Gastrocnemius medialis (tissue), 4 donors: ENCODE measurements at regions not wholly inside any gene's neighbourhood (a gene's known extent, or its start where the extent isn't known, plus 50 kb on each side); places are given as distances from the start of the nearest gene placed in this dataset.

Source experiments
- ATAC-seq, 2 donors: fragments of 150-250 bp; one replicate each; pipeline ENCODE4 v1.9.1; 2016
- DNase-seq, 2 donors: peaks; one replicate each; pipeline ENCODE4 v3.0.0-alpha.2; 2019
- H3K27ac ChIP-seq, 4 donors: fragments of 200-600 bp; sonication (generic); 1 replicate in 1 of 4; 2 replicates in 3 of 4; pipeline ENCODE4 v1.5.1; 2016 to 2018; ENCODE audit warnings: mild to moderate bottlenecking in 2 of 4, moderate library complexity in 1 of 4
- H3K27me3 ChIP-seq, 3 donors: fragments of 200-600 bp; sonication (generic) in 2 of 3; 1 replicate in 1 of 3; 2 replicates in 2 of 3; pipeline versions ENCODE4 v1.5.1 to v1.6.0; 2016 to 2019; ENCODE audit warnings: mild to moderate bottlenecking in 1 of 3, moderate library complexity in 1 of 3
- H3K36me3 ChIP-seq, 2 donors: fragments of 200-600 bp; sonication (generic) in 1 of 2; one replicate each; pipeline ENCODE4 v1.5.1; 2017 to 2018
- H3K4me1 ChIP-seq, 2 donors: fragments of 200-600 bp; sonication (generic) in 1 of 2; one replicate each; pipeline ENCODE4 v1.5.1; 2016 to 2017; ENCODE audit warnings: mild to moderate bottlenecking in 2 of 2
- H3K4me3 ChIP-seq, 4 donors: fragments of 200-600 bp; sonication (generic) in 3 of 4; 1 replicate in 1 of 4; 2 replicates in 3 of 4; pipeline ENCODE4 v1.5.1; 2016 to 2019; ENCODE audit warnings: mild to moderate bottlenecking in 2 of 4
- H3K9me3 ChIP-seq, 3 donors: fragments of 200-600 bp; sonication (generic) in 2 of 3; 1 replicate in 1 of 3; 2 replicates in 2 of 3; pipeline ENCODE4 v1.5.1; 2016 to 2019
- CTCF ChIP-seq, 5 experiments: fragments of 450-650 bp in 3 of 5; fragments of 200-600 bp in 2 of 5; sonication (generic) in 2 of 5; IDR thresholded peaks in 4 of 5; conservative IDR thresholded peaks in 1 of 5; 1 replicate in 4 of 5; 2 replicates in 1 of 5; pipeline ENCODE4 v1.5.1; 2016 to 2019; ENCODE audit warnings: antibody characterized with exemption in 5 of 5, mild to moderate bottlenecking in 3 of 5, moderate library complexity in 3 of 5
- POLR2A ChIP-seq, 2 donors: fragments of 450-650 bp; IDR thresholded peaks; one replicate each; pipeline ENCODE4 v1.6.1; 2017; ENCODE audit warnings: antibody characterized with exemption in 2 of 2, mild to moderate bottlenecking in 2 of 2, moderate library complexity in 2 of 2
- in situ Hi-C, 4 donors: fragments of 200-750 bp; cut with MboI; loops; one replicate each; pipeline versions ENCODE4 v1.15.0 to v1.8.0; 2017; ENCODE audit warnings: low sequenced_read_pairs in 4 of 4
- intact Hi-C: fragments of 100-400 bp; cut with DNase I; formaldehyde crosslinking; loops from one replicate; pipeline ENCODE4 v1.15.1; 2023; ENCODE audit warnings: low total_unique reads

DNA sequence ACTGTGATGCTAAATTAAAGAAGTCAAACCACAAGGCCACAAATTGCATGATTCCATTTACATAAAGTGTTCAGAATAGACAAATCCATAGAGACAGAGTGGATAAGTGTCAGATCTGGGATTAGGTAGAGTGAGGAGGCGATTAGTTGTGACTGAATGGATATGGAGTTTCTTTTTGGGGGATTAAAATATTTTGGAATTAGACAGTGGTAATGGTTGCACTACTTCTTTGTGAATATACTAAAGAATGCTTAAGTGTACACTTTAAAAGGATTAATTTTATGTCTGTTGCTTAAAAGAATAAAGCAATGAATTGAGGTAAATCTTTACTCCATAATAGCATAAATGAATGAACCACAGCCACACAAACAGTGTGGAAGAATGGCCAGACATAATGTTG is 175.5 kb upstream of the CADM2 start:
- no peak for ATAC-seq
- no peak for TF ChIP-seq POLR2A (IDR thresholded peaks at IDR 0.05)
- no peak for TF ChIP-seq CTCF (IDR thresholded peaks at IDR 0.05 in 4 of 5, conservative IDR thresholded peaks at IDR 0.05 in 1 of 5)
- H3K4me1 ChIP-seq, result no peaks in the 10 kb centered on the region
- H3K36me3 ChIP-seq, result no peaks in the 10 kb centered on the region
- in situ Hi-C loops, result no loop called here
- no peak overlapping the region for H3K4me3 ChIP-seq
- H3K9me3 ChIP-seq, result no peaks in the 10 kb centered on the region
- H3K27ac ChIP-seq, result no peak overlapping the region
- intact Hi-C loops, result no loop called here
- DNase-seq, result no peak
- no peaks in the 10 kb centered on the region for H3K27me3 ChIP-seq

DNA sequence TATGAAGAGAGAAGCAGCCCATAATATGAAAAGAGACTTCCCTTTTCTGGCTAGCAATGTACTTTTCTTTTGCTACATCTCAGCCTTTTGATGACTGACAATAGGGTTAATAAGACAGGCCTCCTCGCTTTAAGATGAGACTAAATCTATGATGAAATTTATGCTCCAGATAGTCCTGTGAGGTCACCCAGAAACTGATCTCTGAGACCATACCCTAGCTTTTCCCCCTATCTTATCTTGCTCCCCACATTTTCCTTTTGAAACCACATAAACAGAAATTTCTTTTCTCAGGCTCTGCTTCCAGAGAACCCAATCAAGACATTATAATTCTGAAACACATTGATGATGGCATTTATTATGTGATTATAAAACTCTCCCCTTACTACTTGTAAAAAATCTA is 168.8 kb upstream of the CADM2 start:
- Histone ChIP-seq H3K36me3 (no peaks in the 10 kb centered on the region), H3K4me1 (no peaks in the 10 kb centered on the region), H3K9me3 (no peaks in the 10 kb centered on the region), H3K4me3 (no peak overlapping the region), H3K27ac (no peak overlapping the region), H3K27me3 (no peaks in the 10 kb centered on the region)
- DNase-seq, result no peak
- in situ Hi-C loops, result no loop called here
- no peak for ATAC-seq
- intact Hi-C loops, result no loop called here
- TF ChIP-seq POLR2A (IDR thresholded peaks at IDR 0.05), result no peak
- TF ChIP-seq CTCF (IDR thresholded peaks at IDR 0.05 in 4 of 5, conservative IDR thresholded peaks at IDR 0.05 in 1 of 5), result no peak

DNA sequence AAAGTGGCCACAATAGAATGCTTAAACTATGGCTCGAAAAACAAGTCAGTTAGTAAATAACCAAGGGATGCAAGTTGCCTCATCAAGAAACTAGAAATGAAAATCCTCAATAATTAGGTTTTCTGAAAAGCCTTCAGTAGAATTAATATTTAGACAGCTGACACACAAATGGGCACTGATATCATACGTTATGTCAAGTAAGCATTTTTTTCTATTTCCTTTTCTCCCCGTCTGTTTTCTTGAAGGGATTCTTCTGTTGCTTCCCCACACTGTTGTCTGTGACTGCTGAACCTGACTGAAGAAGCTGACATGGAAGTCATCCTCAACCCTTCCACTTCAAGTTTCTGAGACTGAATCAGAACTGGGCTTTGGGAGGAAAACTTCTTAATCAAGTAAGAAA is 151.8 kb upstream of the CADM2 start:
- Histone ChIP-seq H3K4me3 (no peak overlapping the region), H3K9me3 (no peaks in the 10 kb centered on the region), H3K36me3 (no peaks in the 10 kb centered on the region), H3K27ac (no peak overlapping the region), H3K4me1 (no peaks in the 10 kb centered on the region), H3K27me3 (no peaks in the 10 kb centered on the region)
- no peak for TF ChIP-seq POLR2A (IDR thresholded peaks at IDR 0.05)
- TF ChIP-seq CTCF (IDR thresholded peaks at IDR 0.05 in 4 of 5, conservative IDR thresholded peaks at IDR 0.05 in 1 of 5), result no peak
- no peak for DNase-seq
- ATAC-seq, result no peak
- in situ Hi-C loops, result no loop called here
- intact Hi-C loops, result no loop called here

DNA sequence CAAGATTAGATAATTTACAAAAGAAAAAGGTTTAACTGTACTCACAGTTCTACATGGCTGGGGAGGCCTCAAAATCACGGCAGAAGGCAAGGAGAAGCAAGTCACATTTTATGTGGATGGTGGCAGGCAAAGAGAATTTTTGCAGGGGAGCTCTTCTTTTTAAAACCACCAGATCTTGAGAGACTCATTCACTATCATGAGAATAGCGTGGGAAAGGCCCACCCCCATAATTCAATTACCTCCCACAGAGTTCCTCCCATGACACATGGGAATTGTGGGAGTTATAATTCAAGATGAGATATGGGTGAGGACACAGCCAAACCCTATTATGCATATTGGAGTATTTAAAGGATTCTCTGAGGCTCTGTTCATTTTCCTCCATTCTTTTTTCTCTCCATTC is 138.7 kb upstream of the CADM2 start:
- in situ Hi-C loops, result no loop called here
- H3K27me3 ChIP-seq, result no peaks in the 10 kb centered on the region
- H3K4me1 ChIP-seq, result no peaks in the 10 kb centered on the region
- DNase-seq, result no peak
- ATAC-seq, result no peak
- no peak overlapping the region for H3K4me3 ChIP-seq
- no peaks in the 10 kb centered on the region for H3K36me3 ChIP-seq
- H3K9me3 ChIP-seq, result no peaks in the 10 kb centered on the region
- intact Hi-C loops, result no loop called here
- TF ChIP-seq POLR2A (IDR thresholded peaks at IDR 0.05), result no peak
- no peak for TF ChIP-seq CTCF (IDR thresholded peaks at IDR 0.05 in 4 of 5, conservative IDR thresholded peaks at IDR 0.05 in 1 of 5)
- no peak overlapping the region for H3K27ac ChIP-seq

- Histone ChIP-seq H3K4me3 (no peak overlapping the region), H3K36me3 (no peaks in the 10 kb centered on the region), H3K9me3 (no peaks in the 10 kb centered on the region), H3K27ac (no peak overlapping the region), H3K27me3 (no peaks in the 10 kb centered on the region), H3K4me1 (no peaks in the 10 kb centered on the region)
- intact Hi-C loops (no loop called here), in situ Hi-C loops (no loop called here)
- DNase-seq, result no peak
- no peak for ATAC-seq
- no peak for TF ChIP-seq CTCF (IDR thresholded peaks at IDR 0.05 in 4 of 5, conservative IDR thresholded peaks at IDR 0.05 in 1 of 5)
- no peak for TF ChIP-seq POLR2A (IDR thresholded peaks at IDR 0.05)
Measured at GRCh38 chr3:84820906-84821305, 137.9 kb upstream of the CADM2 start.
